DMS79 (cell line): ENCODE measurements at regions not wholly inside any gene's neighbourhood (a gene's known extent, or its start where the extent isn't known, plus 50 kb on each side); places are given as distances from the start of the nearest gene placed in this dataset.

ENCODE experiments used
- DNase-seq: peaks from one replicate; lab custom pipeline; 2025; lab: John Stamatoyannopoulos, UW

GRCh38 chr11:44493930-44494329 is 71.5 kb upstream of the CD82 start:
- no peak for DNase-seq

GRCh38 chr11:44494785-44495184 is 70.7 kb upstream of the CD82 start:
- DNase-seq, result no peak

- no peak for DNase-seq
Observed at GRCh38 chr11:44496391-44496790, 69.1 kb upstream of the CD82 start.

GRCh38 chr11:44498089-44498871 is 67.2 kb upstream of the CD82 start:
- no peak for DNase-seq

GRCh38 chr11:44502506-44502905 is 63.0 kb upstream of the CD82 start:
- no peak for DNase-seq

GRCh38 chr11:44505581-44506054 is 59.8 kb upstream of the CD82 start:
- DNase-seq, result no peak

GRCh38 chr11:44506375-44507016 is 59.0 kb upstream of the CD82 start:
- peak; percentile 15 for DNase-seq

GRCh38 chr11:44507491-44507890 is 58.0 kb upstream of the CD82 start:
- DNase-seq, result no peak

- DNase-seq, result no peak
Observed at GRCh38 chr11:44507896-44508445, 57.5 kb upstream of the CD82 start.

- no peak for DNase-seq
Observed at GRCh38 chr11:44509296-44509695, 56.2 kb upstream of the CD82 start.

- DNase-seq, result no peak
Observed at GRCh38 chr11:44510372-44510771, 55.1 kb upstream of the CD82 start.

- DNase-seq, result no peak
Observed at GRCh38 chr11:44512818-44513217, 52.6 kb upstream of the CD82 start.

GRCh38 chr11:44515048-44515447 is 50.4 kb upstream of the CD82 start:
- DNase-seq, result no peak
